Uterus (tissue), 3 donors: ENCODE measurements at regions not wholly inside any gene's neighbourhood (a gene's known extent, or its start where the extent isn't known, plus 50 kb on each side); places are given as distances from the start of the nearest gene placed in this dataset.

ENCODE experiments used
- DNase-seq, 2 donors: peaks; one replicate each; pipeline ENCODE4 v3.0.0-alpha.2; 2019 to 2020
- H3K27ac ChIP-seq, 2 donors: fragments of 200-600 bp; sonication (generic); 1 replicate in 1 of 2; 2 replicates in 1 of 2; pipeline ENCODE4 v1.5.1; 2016 to 2018
- H3K27me3 ChIP-seq, 2 donors: fragments of 200-600 bp; sonication (generic); one replicate each; pipeline ENCODE4 v1.5.1; 2018 to 2019; ENCODE audit warnings: control low read depth in 1 of 2
- H3K36me3 ChIP-seq, 2 donors: fragments of 200-600 bp; sonication (generic); one replicate each; pipeline ENCODE4 v1.5.1; 2019; ENCODE audit warnings: control low read depth in 1 of 2
- H3K4me1 ChIP-seq, 2 donors: fragments of 200-600 bp; sonication (generic); one replicate each; pipeline ENCODE4 v1.5.1; 2018 to 2019; ENCODE audit warnings: control low read depth in 1 of 2
- H3K4me3 ChIP-seq, 2 donors: fragments of 200-600 bp; sonication (generic); 1 replicate in 1 of 2; 2 replicates in 1 of 2; pipeline ENCODE4 v1.5.1; 2018 to 2019; ENCODE audit warnings: mild to moderate bottlenecking in 1 of 2
- H3K9me3 ChIP-seq, 2 donors: fragments of 200-600 bp; sonication (generic); one replicate each; pipeline ENCODE4 v1.5.1; 2019; ENCODE audit warnings: control low read depth in 1 of 2
- POLR2A ChIP-seq, 2 donors: fragments of 450-650 bp; IDR thresholded peaks; one replicate each; pipeline ENCODE4 v1.6.1; 2016; ENCODE audit warnings: antibody characterized with exemption in 2 of 2, mild to moderate bottlenecking in 1 of 2, moderate library complexity in 1 of 2
- intact Hi-C: fragments of 100-400 bp; cut with DNase I; formaldehyde crosslinking; loops from one replicate; pipeline ENCODE4 v1.15.1; 2023; ENCODE audit warnings: low total_unique reads
- TF ChIP-seq, protein P1 (sequence below), 4 experiments: fragments of 200-600 bp in 2 of 4; fragments of 450-650 bp in 2 of 4; sonication (generic) in 2 of 4; IDR thresholded peaks; one replicate each; pipeline ENCODE4 v1.5.1; 2016 to 2019; ENCODE audit warnings: antibody characterized with exemption in 4 of 4, mild to moderate bottlenecking in 2 of 4, moderate library complexity in 1 of 4
- donor health status: DM: yes; HTN: yes; CAD: no.

DNA sequence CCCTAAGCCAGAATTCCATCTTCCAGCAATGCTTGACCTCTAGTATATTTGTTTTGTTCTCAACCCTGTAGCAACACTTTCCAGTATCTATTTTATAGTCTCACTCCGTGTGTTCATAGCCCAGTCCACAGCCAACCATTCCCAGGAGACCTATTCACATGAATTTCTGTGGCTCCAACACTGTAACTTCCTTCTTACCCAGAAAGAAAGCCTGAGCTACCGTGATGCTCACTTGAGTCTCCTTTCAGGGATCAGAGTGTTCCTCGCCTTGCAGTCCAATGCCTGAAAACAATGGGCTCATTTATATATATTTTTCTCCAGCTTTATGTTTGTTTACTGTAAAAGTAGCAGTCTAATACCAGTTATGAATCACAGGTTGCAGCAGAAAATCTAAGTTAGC is 645.0 kb upstream of the NOVA1 start:
- H3K27me3 ChIP-seq: peaks cover 0 to 8% of the 10 kb centered on the region in 2 donors
- DNase-seq: no peak
- H3K4me1 ChIP-seq: no peaks in the 10 kb centered on the region
- no peak overlapping the region for H3K4me3 ChIP-seq
- H3K27ac ChIP-seq: no peak overlapping the region
- intact Hi-C loops: no loop called here
- H3K9me3 ChIP-seq: no peaks in the 10 kb centered on the region
- TF ChIP-seq, protein P1, sequence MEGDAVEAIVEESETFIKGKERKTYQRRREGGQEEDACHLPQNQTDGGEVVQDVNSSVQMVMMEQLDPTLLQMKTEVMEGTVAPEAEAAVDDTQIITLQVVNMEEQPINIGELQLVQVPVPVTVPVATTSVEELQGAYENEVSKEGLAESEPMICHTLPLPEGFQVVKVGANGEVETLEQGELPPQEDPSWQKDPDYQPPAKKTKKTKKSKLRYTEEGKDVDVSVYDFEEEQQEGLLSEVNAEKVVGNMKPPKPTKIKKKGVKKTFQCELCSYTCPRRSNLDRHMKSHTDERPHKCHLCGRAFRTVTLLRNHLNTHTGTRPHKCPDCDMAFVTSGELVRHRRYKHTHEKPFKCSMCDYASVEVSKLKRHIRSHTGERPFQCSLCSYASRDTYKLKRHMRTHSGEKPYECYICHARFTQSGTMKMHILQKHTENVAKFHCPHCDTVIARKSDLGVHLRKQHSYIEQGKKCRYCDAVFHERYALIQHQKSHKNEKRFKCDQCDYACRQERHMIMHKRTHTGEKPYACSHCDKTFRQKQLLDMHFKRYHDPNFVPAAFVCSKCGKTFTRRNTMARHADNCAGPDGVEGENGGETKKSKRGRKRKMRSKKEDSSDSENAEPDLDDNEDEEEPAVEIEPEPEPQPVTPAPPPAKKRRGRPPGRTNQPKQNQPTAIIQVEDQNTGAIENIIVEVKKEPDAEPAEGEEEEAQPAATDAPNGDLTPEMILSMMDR (IDR thresholded peaks at IDR 0.05): no peak
- no peak for TF ChIP-seq POLR2A (IDR thresholded peaks at IDR 0.05)
- no peaks in the 10 kb centered on the region for H3K36me3 ChIP-seq

- H3K9me3 ChIP-seq: no peaks in the 10 kb centered on the region
- TF ChIP-seq POLR2A (IDR thresholded peaks at IDR 0.05): no peak
- TF ChIP-seq, protein P1 (IDR thresholded peaks at IDR 0.05): no peak
- no peak overlapping the region for H3K4me3 ChIP-seq
- intact Hi-C loops: no loop called here
- H3K27ac ChIP-seq: no peak overlapping the region
- H3K4me1 ChIP-seq: no peaks in the 10 kb centered on the region
- no peaks in the 10 kb centered on the region for H3K36me3 ChIP-seq
- no peak for DNase-seq
- H3K27me3 ChIP-seq: peaks cover 0 to 3% of the 10 kb centered on the region in 2 donors
These were observed 645.5 kb upstream of the NOVA1 start for GRCh38 chr14:27243365-27243764.

DNA sequence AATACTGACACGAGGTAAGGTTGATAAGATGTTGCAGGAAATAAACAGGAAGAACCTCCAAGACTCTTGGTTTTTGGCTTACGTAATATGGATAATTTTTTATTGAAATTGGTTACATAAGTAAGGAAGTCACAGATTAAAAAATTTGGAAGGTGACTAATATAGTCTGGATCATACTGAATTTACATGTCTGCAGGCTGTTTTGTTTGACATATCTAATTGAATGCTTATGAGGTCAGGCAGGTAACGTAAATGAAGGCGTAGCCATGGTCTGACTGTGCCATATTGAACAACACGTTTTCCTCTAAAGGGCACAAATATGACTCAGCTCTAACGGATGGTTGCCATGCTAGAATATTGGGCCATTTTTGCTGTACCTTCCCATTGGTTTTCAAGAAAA is 648.1 kb upstream of the NOVA1 start:
- H3K27ac ChIP-seq: no peak overlapping the region
- H3K36me3 ChIP-seq: no peaks in the 10 kb centered on the region
- TF ChIP-seq, protein P1 (IDR thresholded peaks at IDR 0.05): no peak
- TF ChIP-seq POLR2A (IDR thresholded peaks at IDR 0.05): no peak
- no peaks in the 10 kb centered on the region for H3K4me1 ChIP-seq
- no peak overlapping the region for H3K4me3 ChIP-seq
- H3K9me3 ChIP-seq: no peaks in the 10 kb centered on the region
- no peaks in the 10 kb centered on the region for H3K27me3 ChIP-seq
- DNase-seq: no peak
- intact Hi-C loops: no loop called here

DNA sequence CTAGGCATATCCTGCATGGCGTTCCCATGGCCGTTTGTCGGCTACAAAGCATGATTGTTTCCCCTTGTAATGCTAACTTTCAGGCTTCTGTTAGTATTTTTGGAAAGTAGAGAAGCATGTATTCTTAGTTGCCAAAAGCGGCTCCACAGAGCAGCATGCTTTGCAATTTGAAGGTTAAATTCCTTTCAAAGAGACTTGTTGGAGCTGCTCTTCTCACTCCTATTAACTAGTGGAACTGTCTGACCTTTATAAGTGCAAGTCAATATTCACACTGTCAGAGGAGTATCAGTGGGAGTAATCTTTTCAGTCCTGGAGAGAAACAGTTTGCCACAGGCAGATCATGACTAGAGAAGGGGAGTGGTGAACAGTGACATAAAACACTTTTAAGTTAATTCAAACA is 656.1 kb upstream of the NOVA1 start:
- Histone ChIP-seq H3K9me3 (no peaks in the 10 kb centered on the region), H3K27ac (no peak overlapping the region), H3K4me3 (no peak overlapping the region), H3K4me1 (no peaks in the 10 kb centered on the region), H3K27me3 (no peaks in the 10 kb centered on the region), H3K36me3 (no peaks in the 10 kb centered on the region)
- DNase-seq: no peak
- TF ChIP-seq, protein P1 (IDR thresholded peaks at IDR 0.05): no peak
- no peak for TF ChIP-seq POLR2A (IDR thresholded peaks at IDR 0.05)
- intact Hi-C loops: no loop called here

DNA sequence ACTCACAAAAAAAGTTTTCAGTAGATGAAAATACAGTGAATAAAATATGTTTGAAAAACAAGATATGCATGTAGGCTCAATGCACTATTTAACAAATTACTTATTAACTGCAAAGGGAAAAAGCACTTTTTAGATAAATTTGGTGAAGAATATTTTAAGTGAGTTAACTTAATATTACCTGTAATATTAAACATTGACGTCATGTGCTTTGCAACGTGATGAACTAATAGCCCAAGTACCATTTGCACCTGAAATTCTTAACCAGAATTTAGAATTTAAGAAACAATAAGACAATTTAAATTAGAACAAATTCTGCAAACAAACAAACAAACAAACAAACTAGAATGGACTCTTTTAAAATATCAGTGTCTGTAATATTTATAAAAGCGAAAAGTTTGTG is 659.0 kb upstream of the NOVA1 start:
- Histone ChIP-seq H3K4me1 (no peaks in the 10 kb centered on the region), H3K27me3 (no peaks in the 10 kb centered on the region), H3K9me3 (no peaks in the 10 kb centered on the region), H3K36me3 (no peaks in the 10 kb centered on the region), H3K4me3 (no peak overlapping the region), H3K27ac (no peak overlapping the region)
- intact Hi-C loops: no loop called here
- TF ChIP-seq, protein P1 (IDR thresholded peaks at IDR 0.05): no peak
- no peak for TF ChIP-seq POLR2A (IDR thresholded peaks at IDR 0.05)
- DNase-seq: no peak
